ENCODE measurements at regions not wholly inside any gene's neighbourhood (a gene's known extent, or its start where the extent isn't known, plus 50 kb on each side); places are given as distances from the start of the nearest gene placed in this dataset.

GRCh38 chr4:7132249-7132648 lies 60.1 kb upstream of the SORCS2 start:
- no peaks in the 10 kb centered on the region for H3K36me3 Mint-ChIP-seq (ENCODE audit: low read depth)
- no peaks in the 10 kb centered on the region for H3K27me3 Mint-ChIP-seq
- ChIA-PET CTCF (no interaction called here), POLR2A (interaction anchor here (0.6 kb wide), 1 partner anchor 1277 kb away, joined by 3 read pairs; no protein-coding TSS in a partner anchor)
- H3K27ac Mint-ChIP-seq: no peak overlapping the region
- H3K4me3 Mint-ChIP-seq: no peak overlapping the region
- no peak for DNase-seq
- peaks cover 2% of the 10 kb centered on the region for H3K4me1 Mint-ChIP-seq
- H3K9me3 Mint-ChIP-seq: peaks cover 3% of the 10 kb centered on the region

- Mint-ChIP-seq H3K4me1 (peaks cover 2% of the 10 kb centered on the region), H3K36me3 (ENCODE audit: low read depth) (no peaks in the 10 kb centered on the region), H3K9me3 (peaks cover 3% of the 10 kb centered on the region), H3K27ac (no peak overlapping the region), H3K4me3 (no peak overlapping the region), H3K27me3 (no peaks in the 10 kb centered on the region)
- ChIA-PET POLR2A (no interaction called here), CTCF (no interaction called here)
- DNase-seq: no peak
These were observed 60.8 kb upstream of the SORCS2 start for GRCh38 chr4:7131498-7132031.

- ChIA-PET POLR2A (no interaction called here), CTCF (no interaction called here)
- Mint-ChIP-seq H3K9me3 (peaks cover 3% of the 10 kb centered on the region), H3K27me3 (no peaks in the 10 kb centered on the region), H3K4me3 (no peak overlapping the region), H3K36me3 (ENCODE audit: low read depth) (no peaks in the 10 kb centered on the region), H3K4me1 (peaks cover 2% of the 10 kb centered on the region), H3K27ac (no peak overlapping the region)
- DNase-seq: no peak
These were observed 61.6 kb upstream of the SORCS2 start for GRCh38 chr4:7130621-7131211.

GRCh38 chr4:7129871-7130620 lies 62.2 kb upstream of the GRPEL1 start:
- POLR2A ChIA-PET: no interaction called here
- CTCF ChIA-PET: no interaction called here
- Mint-ChIP-seq H3K36me3 (ENCODE audit: low read depth) (no peaks in the 10 kb centered on the region), H3K27ac (no peak overlapping the region), H3K27me3 (no peaks in the 10 kb centered on the region), H3K4me3 (no peak overlapping the region), H3K4me1 (peaks cover 2% of the 10 kb centered on the region), H3K9me3 (peaks cover 3% of the 10 kb centered on the region)
- DNase-seq: no peak

GRCh38 chr4:7128644-7129043 lies 60.8 kb upstream of the GRPEL1 start:
- Mint-ChIP-seq H3K27me3 (no peaks in the 10 kb centered on the region), H3K4me3 (no peak overlapping the region), H3K4me1 (no peaks in the 10 kb centered on the region), H3K27ac (no peak overlapping the region), H3K9me3 (peaks cover 3% of the 10 kb centered on the region), H3K36me3 (ENCODE audit: low read depth) (no peaks in the 10 kb centered on the region)
- no peak for DNase-seq
- POLR2A ChIA-PET: no interaction called here
- CTCF ChIA-PET: no interaction called here

GRCh38 chr4:7128234-7128633 lies 60.4 kb upstream of the GRPEL1 start:
- Mint-ChIP-seq H3K4me3 (no peak overlapping the region), H3K36me3 (ENCODE audit: low read depth) (no peaks in the 10 kb centered on the region), H3K4me1 (no peaks in the 10 kb centered on the region), H3K9me3 (peaks cover 3% of the 10 kb centered on the region), H3K27me3 (no peaks in the 10 kb centered on the region), H3K27ac (no peak overlapping the region)
- no peak for DNase-seq
- CTCF ChIA-PET: no interaction called here
- POLR2A ChIA-PET: no interaction called here

- Mint-ChIP-seq H3K4me3 (no peak overlapping the region), H3K27ac (no peak overlapping the region), H3K9me3 (no peaks in the 10 kb centered on the region), H3K4me1 (no peaks in the 10 kb centered on the region), H3K36me3 (ENCODE audit: low read depth) (no peaks in the 10 kb centered on the region), H3K27me3 (no peaks in the 10 kb centered on the region)
- ChIA-PET CTCF (no interaction called here), POLR2A (no interaction called here)
- DNase-seq: no peak
These were observed 59.7 kb upstream of the GRPEL1 start for GRCh38 chr4:7127576-7127975.

GRCh38 chr4:7126981-7127380 lies 59.1 kb upstream of the GRPEL1 start:
- H3K36me3 Mint-ChIP-seq (ENCODE audit: low read depth): no peaks in the 10 kb centered on the region
- H3K4me3 Mint-ChIP-seq: no peak overlapping the region
- ChIA-PET POLR2A (no interaction called here), CTCF (no interaction called here)
- no peak for DNase-seq
- H3K27me3 Mint-ChIP-seq: no peaks in the 10 kb centered on the region
- H3K9me3 Mint-ChIP-seq: no peaks in the 10 kb centered on the region
- H3K27ac Mint-ChIP-seq: no peak overlapping the region
- no peaks in the 10 kb centered on the region for H3K4me1 Mint-ChIP-seq

- H3K4me3 Mint-ChIP-seq: no peak overlapping the region
- ChIA-PET POLR2A (no interaction called here), CTCF (interaction anchor here (0.9 kb wide), 1 partner anchor 22 kb away, joined by 3 read pairs; no protein-coding TSS in a partner anchor)
- no peak for DNase-seq
- H3K27ac Mint-ChIP-seq: no peak overlapping the region
- H3K9me3 Mint-ChIP-seq: no peaks in the 10 kb centered on the region
- no peaks in the 10 kb centered on the region for H3K27me3 Mint-ChIP-seq
- H3K4me1 Mint-ChIP-seq: no peaks in the 10 kb centered on the region
- H3K36me3 Mint-ChIP-seq (ENCODE audit: low read depth): no peaks in the 10 kb centered on the region
These were observed 57.0 kb upstream of the GRPEL1 start for GRCh38 chr4:7124689-7125442.

GRCh38 chr4:7121866-7122653 lies 54.2 kb upstream of the GRPEL1 start:
- Mint-ChIP-seq H3K9me3 (peaks cover 6% of the 10 kb centered on the region), H3K36me3 (ENCODE audit: low read depth) (no peaks in the 10 kb centered on the region), H3K4me3 (no peak overlapping the region), H3K27me3 (peaks cover 8% of the 10 kb centered on the region), H3K27ac (no peak overlapping the region), H3K4me1 (no peaks in the 10 kb centered on the region)
- ChIA-PET POLR2A (no interaction called here), CTCF (interaction anchor here (1.0 kb wide), 1 partner anchor 19 kb away, joined by 3 read pairs; no protein-coding TSS in a partner anchor)
- no peak for DNase-seq

- peaks cover 6% of the 10 kb centered on the region for H3K9me3 Mint-ChIP-seq
- no peaks in the 10 kb centered on the region for H3K36me3 Mint-ChIP-seq (ENCODE audit: low read depth)
- POLR2A ChIA-PET: no interaction called here
- no peak overlapping the region for H3K27ac Mint-ChIP-seq
- no peak for DNase-seq
- H3K4me3 Mint-ChIP-seq: no peak overlapping the region
- peaks cover 8% of the 10 kb centered on the region for H3K27me3 Mint-ChIP-seq
- no peaks in the 10 kb centered on the region for H3K4me1 Mint-ChIP-seq
- CTCF ChIA-PET: interaction anchor here (1.0 kb wide), 1 partner anchor 19 kb away, joined by 3 read pairs; no protein-coding TSS in a partner anchor
These were observed 53.3 kb upstream of the GRPEL1 start for GRCh38 chr4:7121174-7121573.

- DNase-seq: no peak
- H3K4me3 Mint-ChIP-seq: no peak overlapping the region
- H3K9me3 Mint-ChIP-seq: peaks cover 6% of the 10 kb centered on the region
- no peaks in the 10 kb centered on the region for H3K4me1 Mint-ChIP-seq
- H3K27me3 Mint-ChIP-seq: peaks cover 8% of the 10 kb centered on the region
- no peak overlapping the region for H3K27ac Mint-ChIP-seq
- ChIA-PET POLR2A (no interaction called here), CTCF (no interaction called here)
- no peaks in the 10 kb centered on the region for H3K36me3 Mint-ChIP-seq (ENCODE audit: low read depth)
These were observed 52.5 kb upstream of the GRPEL1 start for GRCh38 chr4:7120341-7120740.
